Left lung (tissue), 4 donors: ENCODE measurements at regions not wholly inside any gene's neighbourhood (a gene's known extent, or its start where the extent isn't known, plus 50 kb on each side); places are given as distances from the start of the nearest gene placed in this dataset.
"Not testable (repeated sequence)": the region's sequence is repeated elsewhere in the genome, so short reads cannot be mapped to it uniquely, and the experiment has no call there.

Source experiments
- ATAC-seq: fragments of 200-7000 bp; cut with Tn5 transposase; one replicate; pipeline ENCODE4 v1.9.1; 2020; ENCODE audit warnings: moderate library complexity
- DNase-seq, 4 donors: peaks; one replicate each; pipeline ENCODE4 v3.0.0-alpha.2; 2013 to 2020
- H3K27ac ChIP-seq, 2 donors: fragments of 200-600 bp; sonication (generic) in 1 of 2; one replicate each; pipeline versions ENCODE4 v1.5.0 to v1.8.0; 2020 to 2021
- H3K27me3 ChIP-seq, 2 donors: fragments of 200-600 bp; sonication (generic) in 1 of 2; one replicate each; pipeline versions ENCODE4 v1.5.0 to v1.8.0; 2020 to 2021
- H3K36me3 ChIP-seq, 2 donors: fragments of 200-600 bp; sonication (generic) in 1 of 2; one replicate each; pipeline versions ENCODE4 v1.5.0 to v1.8.0; 2020 to 2021
- H3K4me1 ChIP-seq, 2 donors: fragments of 200-600 bp; one replicate each; pipeline ENCODE4 v1.8.0; 2021
- H3K4me3 ChIP-seq, 2 donors: fragments of 200-600 bp; sonication (generic) in 1 of 2; one replicate each; pipeline versions ENCODE4 v1.5.0 to v1.8.0; 2020 to 2021; ENCODE audit warnings: mild to moderate bottlenecking in 1 of 2
- H3K9me3 ChIP-seq, 2 donors: fragments of 200-600 bp; sonication (generic) in 1 of 2; one replicate each; pipeline versions ENCODE4 v1.5.0 to v1.8.0; 2020 to 2021
- intact Hi-C, 2 donors: fragments of 100-400 bp; cut with DNase I; formaldehyde crosslinking; loops; one replicate each; pipeline versions ENCODE4 v1.11.2 to v1.14.2; 2022
- TF ChIP-seq, protein P1 (sequence below), 2 donors: fragments of 200-600 bp; sonication (generic) in 1 of 2; IDR thresholded peaks; one replicate each; pipeline versions ENCODE4 v1.5.0 to v1.8.0; 2021; ENCODE audit warnings: antibody characterized with exemption in 2 of 2
- donor health status: DM: no; HTN: yes; CAD: no.
- donor health status: DM: no; HTN: no; CAD: no.

- intact Hi-C loops = no loop called here
- ATAC-seq = no peak
- H3K9me3 ChIP-seq = no peaks in the 10 kb centered on the region
- H3K4me1 ChIP-seq = no peaks in the 10 kb centered on the region
- no peaks in the 10 kb centered on the region for H3K36me3 ChIP-seq
- TF ChIP-seq, protein P1, sequence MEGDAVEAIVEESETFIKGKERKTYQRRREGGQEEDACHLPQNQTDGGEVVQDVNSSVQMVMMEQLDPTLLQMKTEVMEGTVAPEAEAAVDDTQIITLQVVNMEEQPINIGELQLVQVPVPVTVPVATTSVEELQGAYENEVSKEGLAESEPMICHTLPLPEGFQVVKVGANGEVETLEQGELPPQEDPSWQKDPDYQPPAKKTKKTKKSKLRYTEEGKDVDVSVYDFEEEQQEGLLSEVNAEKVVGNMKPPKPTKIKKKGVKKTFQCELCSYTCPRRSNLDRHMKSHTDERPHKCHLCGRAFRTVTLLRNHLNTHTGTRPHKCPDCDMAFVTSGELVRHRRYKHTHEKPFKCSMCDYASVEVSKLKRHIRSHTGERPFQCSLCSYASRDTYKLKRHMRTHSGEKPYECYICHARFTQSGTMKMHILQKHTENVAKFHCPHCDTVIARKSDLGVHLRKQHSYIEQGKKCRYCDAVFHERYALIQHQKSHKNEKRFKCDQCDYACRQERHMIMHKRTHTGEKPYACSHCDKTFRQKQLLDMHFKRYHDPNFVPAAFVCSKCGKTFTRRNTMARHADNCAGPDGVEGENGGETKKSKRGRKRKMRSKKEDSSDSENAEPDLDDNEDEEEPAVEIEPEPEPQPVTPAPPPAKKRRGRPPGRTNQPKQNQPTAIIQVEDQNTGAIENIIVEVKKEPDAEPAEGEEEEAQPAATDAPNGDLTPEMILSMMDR (IDR thresholded peaks at IDR 0.05) = no peak
- no peaks in the 10 kb centered on the region for H3K27me3 ChIP-seq
- H3K27ac ChIP-seq = no peak overlapping the region
- DNase-seq = no peak
- no peak overlapping the region for H3K4me3 ChIP-seq
Measured at GRCh38 chr1:220421508-220421907, 106.4 kb upstream of the MARK1 start.

DNA sequence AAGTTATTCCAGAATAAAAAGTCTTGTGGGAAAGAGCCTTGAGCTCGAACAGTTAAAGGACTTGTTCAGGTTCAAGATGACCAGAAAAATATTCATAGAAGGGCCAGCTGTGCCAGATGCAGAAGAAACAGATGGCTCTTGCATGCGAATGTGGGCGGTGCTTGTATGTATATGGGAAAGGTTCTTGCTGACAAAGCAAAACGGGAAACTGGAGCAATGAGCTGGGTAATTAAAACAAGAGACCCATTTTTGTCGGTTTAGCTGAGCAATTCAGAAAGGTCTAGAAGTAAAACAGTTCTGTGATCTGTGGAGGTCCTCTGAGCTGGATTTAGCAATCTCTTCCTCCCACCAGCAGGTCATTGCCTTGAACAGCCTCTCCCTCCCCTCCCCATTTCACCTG lies 107.2 kb upstream of the MARK1 start:
- DNase-seq (no peak), ATAC-seq (no peak)
- no peak overlapping the region for H3K4me3 ChIP-seq
- H3K4me1 ChIP-seq = no peaks in the 10 kb centered on the region
- TF ChIP-seq, protein P1 (IDR thresholded peaks at IDR 0.05) = no peak
- H3K9me3 ChIP-seq = no peaks in the 10 kb centered on the region
- H3K27ac ChIP-seq = no peak overlapping the region
- intact Hi-C loops = no loop called here
- H3K27me3 ChIP-seq = no peaks in the 10 kb centered on the region
- H3K36me3 ChIP-seq = no peaks in the 10 kb centered on the region

DNA sequence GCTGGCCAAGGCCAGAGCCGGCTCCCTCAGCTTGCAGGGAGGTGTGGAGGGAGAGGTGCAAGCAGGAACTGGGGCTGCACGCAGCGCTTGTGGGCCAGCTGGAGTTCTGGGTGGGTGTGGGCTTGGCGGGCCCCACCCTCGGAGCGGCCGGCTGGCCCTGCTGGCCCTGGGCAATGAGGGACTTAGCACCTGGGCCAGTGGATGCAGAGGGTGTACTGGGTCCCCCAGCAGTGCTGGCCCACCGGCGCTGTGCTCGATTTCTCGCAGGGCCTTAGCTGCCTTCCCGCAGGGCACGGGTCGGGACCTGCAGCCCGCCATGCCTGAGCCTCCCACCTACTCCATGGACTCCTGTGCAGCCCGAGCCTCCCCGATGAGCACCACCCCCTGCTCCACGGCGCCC lies 115.6 kb upstream of the MARK1 start:
- H3K4me1 ChIP-seq, H3K9me3 ChIP-seq, H3K27me3 ChIP-seq, intact Hi-C loops, ATAC-seq, H3K36me3 ChIP-seq, H3K4me3 ChIP-seq, H3K27ac ChIP-seq: not testable (repeated sequence)
- peak in 1 of 4 donors; percentile 71 for DNase-seq

- Histone ChIP-seq H3K4me3 (no peak overlapping the region), H3K27me3 (no peaks in the 10 kb centered on the region), H3K36me3 (no peaks in the 10 kb centered on the region), H3K9me3 (no peaks in the 10 kb centered on the region), H3K27ac (no peak overlapping the region), H3K4me1 (no peaks in the 10 kb centered on the region)
- TF ChIP-seq, protein P1 (IDR thresholded peaks at IDR 0.05) = no peak
- intact Hi-C loops = no loop called here
- DNase-seq (no peak), ATAC-seq (no peak)
Measured at GRCh38 chr1:220410611-220411010, 117.3 kb upstream of the MARK1 start.

- H3K4me1 ChIP-seq = no peaks in the 10 kb centered on the region
- ATAC-seq = no peak
- no peaks in the 10 kb centered on the region for H3K36me3 ChIP-seq
- no peak overlapping the region for H3K27ac ChIP-seq
- no peaks in the 10 kb centered on the region for H3K9me3 ChIP-seq
- H3K4me3 ChIP-seq = no peak overlapping the region
- no peaks in the 10 kb centered on the region for H3K27me3 ChIP-seq
- intact Hi-C loops = no loop called here
- TF ChIP-seq, protein P1 (IDR thresholded peaks at IDR 0.05) = no peak
- no peak for DNase-seq
Measured at GRCh38 chr1:220409771-220410595, 118.0 kb upstream of the MARK1 start.

GRCh38 chr1:220407191-220407590 lies 120.7 kb upstream of the MARK1 start:
- no peak for DNase-seq
- Histone ChIP-seq H3K9me3 (no peaks in the 10 kb centered on the region), H3K4me3 (no peak overlapping the region), H3K4me1 (no peaks in the 10 kb centered on the region), H3K36me3 (no peaks in the 10 kb centered on the region), H3K27ac (no peak overlapping the region), H3K27me3 (no peaks in the 10 kb centered on the region)
- ATAC-seq = no peak
- TF ChIP-seq, protein P1 (IDR thresholded peaks at IDR 0.05) = no peak
- intact Hi-C loops = no loop called here
